Panc1 (cell line): ENCODE measurements at regions not wholly inside any gene's neighbourhood (a gene's known extent, or its start where the extent isn't known, plus 50 kb on each side); places are given as distances from the start of the nearest gene placed in this dataset.

ENCODE experiments used
- ATAC-seq: fragments of 200-7000 bp; cut with Tn5 transposase; 2 replicates; pipeline ENCODE4 v1.9.1; 2020; ENCODE audit warnings: mild to moderate bottlenecking, moderate library complexity
- BruUV-seq: library from RNA; stranded (reverse); fragments of 400-500 nt; replicated peaks from 2 replicates; lab custom pipeline; 2021; lab: Mats Ljungman, UMichigan
- CTCF ChIA-PET: fragments of 300-600 bp; sonication (Branson Sonifier 250); formaldehyde crosslinking; loops from one replicate; lab custom pipeline; 2022; ENCODE audit warnings: antibody characterized with exemption; lab: Charles Lee
- POLR2A ChIA-PET: fragments of 300-600 bp; sonication (Branson Sonifier 250); formaldehyde crosslinking; loops from one replicate; lab custom pipeline; 2022; ENCODE audit warnings: antibody characterized with exemption; lab: Charles Lee
- DNase-seq: peaks from one replicate; pipeline ENCODE4 v3.0.0-alpha.2; 2010; ENCODE audit warnings: low read depth, low spot score
- H3K27ac ChIP-seq: 2 replicates; pipeline ENCODE4 v1.5.1; 2011; ENCODE audit warnings: mild to moderate bottlenecking, low read length, inconsistent platforms
- H3K27me3 ChIP-seq: fragments of 200-500 bp; sonication (Bioruptor generic); 2 replicates; pipeline ENCODE4 v1.6.0; 2014; ENCODE audit warnings: low read length, inconsistent platforms; ENCODE audit not compliant: control insufficient read depth, insufficient read depth
- H3K36me3 ChIP-seq: fragments of 200-500 bp; sonication (Bioruptor generic); 2 replicates; pipeline ENCODE4 v1.5.1; 2014; ENCODE audit warnings: inconsistent platforms, mild to moderate bottlenecking, low read length, moderate library complexity; ENCODE audit not compliant: control insufficient read depth, insufficient read depth
- H3K4me1 ChIP-seq: 2 replicates; pipeline ENCODE4 v1.5.1; 2011; ENCODE audit warnings: inconsistent platforms, mild to moderate bottlenecking, low read length, moderate library complexity; ENCODE audit not compliant: control insufficient read depth, insufficient read depth
- H3K4me3 ChIP-seq, 2 experiments: 2 replicates each; pipeline ENCODE4 v1.5.1; 2011 to 2012; ENCODE audit warnings: low read depth in 2 of 2, low read length in 2 of 2, mild to moderate bottlenecking in 2 of 2, inconsistent platforms in 1 of 2, moderate library complexity in 1 of 2
- H3K9me3 ChIP-seq: fragments of 200-500 bp; sonication (Bioruptor generic); 2 replicates; pipeline ENCODE4 v1.5.1; 2014; ENCODE audit warnings: low read depth, mild to moderate bottlenecking, inconsistent platforms, low read length, moderate library complexity; ENCODE audit not compliant: control insufficient read depth, insufficient read depth
- CTCF ChIP-seq: fragments of 450-650 bp; IDR thresholded peaks from 2 replicates; pipeline ENCODE4 v1.5.1; 2017; ENCODE audit warnings: mild to moderate bottlenecking
- POLR2AphosphoS5 ChIP-seq: IDR thresholded peaks from 2 replicates; pipeline ENCODE4 v1.6.1; 2012; ENCODE audit warnings: mild to moderate bottlenecking, low read depth, low read length, moderate library complexity
- REST ChIP-seq, 2 experiments: IDR thresholded peaks; 2 replicates each; pipeline ENCODE4 v1.6.1; 2011 to 2012; ENCODE audit warnings: low read depth in 2 of 2, control low read depth in 1 of 2, low read length in 1 of 2, mild to moderate bottlenecking in 1 of 2, moderate library complexity in 1 of 2; ENCODE audit not compliant: insufficient read depth in 1 of 2
- SIN3A ChIP-seq: IDR thresholded peaks from 2 replicates; pipeline ENCODE4 v1.6.1; 2012; ENCODE audit warnings: low read depth, mild to moderate bottlenecking, low read length, moderate library complexity, borderline replicate concordance; ENCODE audit not compliant: insufficient read depth
- TCF7L2 ChIP-seq: IDR thresholded peaks from 2 replicates; pipeline ENCODE4 v1.6.1; 2011; ENCODE audit warnings: mild to moderate bottlenecking, low read depth, low read length, inconsistent platforms
- in situ Hi-C: cut with HindIII; loops from 2 replicates; pipeline ENCODE4 v1.10.0; 2016; ENCODE audit warnings: low sequenced_read_pairs, low pct_unique_long_range_greater_than_20kb
- intact Hi-C: fragments of 100-400 bp; cut with micrococcal nuclease; formaldehyde crosslinking; loops from one replicate; pipeline ENCODE4 v1.10.0; 2022; ENCODE audit not compliant: unreplicated experiment

GRCh38 chr1:222084996-222085395 is 343.1 kb upstream of the DUSP10 start:
- in situ Hi-C loops = no loop called here
- Histone ChIP-seq H3K9me3 (no peaks in the 10 kb centered on the region), H3K4me1 (no peaks in the 10 kb centered on the region), H3K4me3 (no peak overlapping the region), H3K27ac (no peak overlapping the region), H3K27me3 (no peaks in the 10 kb centered on the region), H3K36me3 (no peaks in the 10 kb centered on the region)
- CTCF ChIA-PET = interaction anchor here (0.5 kb wide), 1 partner anchor 22 kb away, joined by 4 read pairs; no protein-coding TSS in a partner anchor
- no peak for TF ChIP-seq POLR2AphosphoS5
- no peak for TF ChIP-seq CTCF
- TF ChIP-seq TCF7L2 = no peak
- no peak for TF ChIP-seq REST (IDR thresholded peaks at IDR 0.05; ENCODE audit: insufficient read depth in 1 of 2, low read depth in 2 of 2, low read length in 1 of 2)
- TF ChIP-seq SIN3A = no peak
- ATAC-seq (no peak), DNase-seq (no peak)
- intact Hi-C loops = no loop called here
- no TSS peak for BruUV-seq
- POLR2A ChIA-PET = no interaction called here

DNA sequence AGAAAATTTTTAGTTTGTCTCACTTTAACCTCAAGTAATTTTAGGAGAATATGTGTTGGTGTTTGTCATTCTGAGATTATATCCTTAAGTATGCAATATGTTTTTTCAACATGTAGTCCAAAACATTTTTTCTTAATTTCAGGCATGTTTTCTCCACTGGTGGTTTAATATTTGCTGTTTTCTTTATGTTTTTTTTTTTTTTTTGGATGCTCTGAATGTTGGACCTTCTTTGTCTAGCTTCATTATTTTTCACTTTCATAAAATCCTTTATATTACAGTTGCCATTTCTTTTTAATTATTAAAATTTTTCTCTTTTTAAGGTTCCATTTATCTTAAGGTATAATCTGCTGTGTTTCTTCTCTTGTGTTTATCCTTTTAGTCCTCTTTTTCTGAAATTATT is 342.2 kb upstream of the DUSP10 start:
- CTCF ChIA-PET = interaction anchor here (0.7 kb wide), 1 partner anchor 465 kb away, joined by 6 read pairs; no protein-coding TSS in a partner anchor
- in situ Hi-C loops = no loop called here
- BruUV-seq = no TSS peak

More for the DNA sequence above, 342.2 kb upstream of the DUSP10 start:
- ATAC-seq (no peak), DNase-seq (no peak)
- Histone ChIP-seq H3K36me3 (no peaks in the 10 kb centered on the region), H3K4me1 (no peaks in the 10 kb centered on the region), H3K9me3 (no peaks in the 10 kb centered on the region), H3K4me3 (no peak overlapping the region), H3K27ac (no peak overlapping the region), H3K27me3 (no peaks in the 10 kb centered on the region)
- TF ChIP-seq TCF7L2 = no peak
- no peak for TF ChIP-seq REST (IDR thresholded peaks at IDR 0.05; ENCODE audit: insufficient read depth in 1 of 2, low read depth in 2 of 2, low read length in 1 of 2)
- TF ChIP-seq CTCF = no peak
- TF ChIP-seq SIN3A = no peak
- TF ChIP-seq POLR2AphosphoS5 = no peak
- POLR2A ChIA-PET = no interaction called here
- intact Hi-C loops = no loop called here
